Glomerular visceral epithelial cell (primary cell): ENCODE measurements at regions not wholly inside any gene's neighbourhood (a gene's known extent, or its start where the extent isn't known, plus 50 kb on each side); places are given as distances from the start of the nearest gene placed in this dataset.

Source experiments
- DNase-seq: peaks from one replicate; pipeline ENCODE4 v3.0.0-alpha.2; 2016; ENCODE audit errors: extremely low spot score

DNA sequence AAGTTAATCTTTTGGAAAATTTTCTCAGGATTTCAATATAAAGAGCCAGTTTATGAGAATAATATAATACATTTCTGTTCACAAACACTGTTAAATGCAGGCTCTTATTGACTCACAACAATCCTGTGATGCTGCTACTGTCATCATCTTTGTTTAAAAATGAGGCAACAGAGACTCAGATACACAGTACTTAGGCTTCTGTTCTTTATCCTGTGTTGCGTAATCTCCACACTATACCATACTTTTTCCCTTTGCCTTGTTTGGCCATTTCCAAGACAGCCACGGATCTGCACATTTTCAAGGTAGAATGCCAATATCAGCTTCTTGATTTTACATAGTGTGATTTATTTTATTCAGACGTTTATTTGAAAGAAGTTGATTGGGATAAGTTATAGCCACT lies 699.0 kb upstream of the CITED2 start:
- DNase-seq: no peak

- peak; percentile 26 for DNase-seq
These were observed 697.2 kb upstream of the CITED2 start for GRCh38 chr6:140071601-140072062.

GRCh38 chr6:140070846-140071473 lies 696.5 kb upstream of the CITED2 start:
- peak; percentile 28 for DNase-seq

DNA sequence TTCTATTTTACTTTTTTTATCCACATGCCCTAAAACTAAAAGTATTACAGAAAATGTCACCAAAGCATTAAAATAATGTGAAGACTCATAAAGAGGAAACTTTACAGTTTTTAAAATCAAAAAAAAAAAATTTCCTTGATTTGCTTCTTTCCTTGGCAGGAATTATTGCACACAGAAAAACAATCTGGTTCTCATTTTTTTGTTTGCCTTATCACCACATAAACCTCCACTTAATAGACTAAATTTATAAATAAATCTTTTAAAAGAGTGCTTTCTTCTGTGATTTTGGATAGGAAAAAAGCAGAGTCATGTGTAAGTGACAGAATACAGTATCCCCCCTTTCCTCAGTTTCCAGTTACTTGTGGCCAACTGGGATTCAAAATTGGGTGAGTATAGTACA lies 695.1 kb upstream of the CITED2 start:
- no peak for DNase-seq

DNA sequence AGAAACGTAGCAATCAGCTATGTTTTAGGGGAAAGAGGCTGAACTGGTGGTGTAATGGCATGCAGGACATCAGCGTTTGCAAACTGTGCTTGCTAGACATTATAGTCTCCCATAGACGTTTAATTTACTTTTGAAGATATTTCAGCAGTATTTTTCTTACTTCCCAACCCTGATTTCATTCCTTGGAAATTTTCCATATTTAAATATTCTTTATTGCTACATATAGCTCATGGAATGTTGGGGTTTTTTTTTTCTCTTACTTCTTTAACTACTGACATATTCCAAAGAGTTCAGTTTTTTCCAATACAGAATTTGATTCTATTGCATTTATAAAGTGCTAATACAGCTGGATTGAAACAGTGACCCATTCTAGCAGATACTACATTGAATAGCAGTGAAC lies 694.4 kb upstream of the CITED2 start:
- DNase-seq: no peak

- no peak for DNase-seq
These were observed 689.9 kb upstream of the CITED2 start for GRCh38 chr6:140064366-140064765.

DNA sequence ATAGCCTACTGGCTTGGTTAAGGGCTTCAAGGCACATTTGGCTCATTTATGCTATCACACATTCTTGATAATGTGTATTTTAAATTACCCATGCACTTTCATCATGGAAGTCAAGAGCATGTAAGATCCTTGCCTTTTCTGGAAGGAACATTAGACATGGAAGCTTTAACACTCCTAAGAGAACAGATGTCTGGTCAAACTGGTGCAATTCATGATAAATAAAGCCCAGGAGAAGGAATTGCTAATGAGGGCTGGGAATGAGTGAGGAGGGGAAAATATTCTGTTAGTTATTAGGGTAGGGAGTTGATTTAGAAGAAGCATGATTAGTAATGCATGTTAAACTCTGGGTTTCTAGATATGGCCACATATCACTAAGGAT lies 688.6 kb upstream of the CITED2 start:
- no peak for DNase-seq

DNA sequence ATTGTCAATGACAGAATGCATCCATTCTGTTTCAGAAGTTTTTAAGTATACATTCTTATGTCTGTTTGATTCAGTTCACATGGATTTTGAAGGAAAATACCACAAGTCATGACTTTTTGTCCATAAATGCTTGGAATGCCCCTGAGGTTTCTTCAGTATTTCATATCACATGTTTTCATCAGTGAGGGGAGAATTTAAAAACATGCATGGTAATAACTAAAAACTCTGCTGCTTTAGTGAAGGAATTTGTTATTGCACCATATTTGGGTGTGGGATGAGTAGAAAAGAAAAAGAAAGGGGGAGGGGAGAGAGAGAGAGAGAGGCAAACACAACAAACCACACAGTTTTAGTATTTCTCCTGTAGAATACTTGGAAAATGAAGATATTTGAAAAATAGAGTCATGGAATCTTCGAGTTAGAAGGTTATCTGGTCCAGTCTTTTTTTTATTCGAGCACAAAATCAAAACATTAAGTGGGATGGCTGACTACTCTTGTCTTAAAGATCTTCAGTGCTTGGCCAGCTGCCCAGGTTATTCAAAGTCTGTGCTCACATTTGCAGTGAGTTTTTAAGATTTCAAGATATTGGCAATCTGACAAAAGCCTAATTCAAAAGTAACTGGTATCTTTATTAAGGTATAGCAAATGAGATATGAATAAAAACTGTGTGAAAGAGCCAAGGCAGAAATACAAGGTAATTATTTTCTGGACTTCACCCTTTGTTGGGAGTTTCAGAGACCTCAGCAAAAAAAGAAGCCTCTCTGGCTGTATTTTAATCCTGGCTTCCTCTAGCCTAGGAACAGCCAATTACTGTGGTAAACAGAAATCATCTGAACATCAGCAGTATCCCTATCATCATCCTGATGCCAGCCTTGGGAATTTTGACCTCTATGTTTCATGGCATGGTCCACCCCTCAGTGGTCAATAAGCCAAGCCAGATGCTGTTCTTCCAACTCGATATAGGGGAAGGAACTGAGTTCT lies 687.9 kb upstream of the CITED2 start:
- DNase-seq: peak; percentile 91

GRCh38 chr6:140061110-140062042 lies 686.9 kb upstream of the CITED2 start:
- no peak for DNase-seq

- no peak for DNase-seq
These were observed 685.5 kb upstream of the CITED2 start for GRCh38 chr6:140059947-140060346.

DNA sequence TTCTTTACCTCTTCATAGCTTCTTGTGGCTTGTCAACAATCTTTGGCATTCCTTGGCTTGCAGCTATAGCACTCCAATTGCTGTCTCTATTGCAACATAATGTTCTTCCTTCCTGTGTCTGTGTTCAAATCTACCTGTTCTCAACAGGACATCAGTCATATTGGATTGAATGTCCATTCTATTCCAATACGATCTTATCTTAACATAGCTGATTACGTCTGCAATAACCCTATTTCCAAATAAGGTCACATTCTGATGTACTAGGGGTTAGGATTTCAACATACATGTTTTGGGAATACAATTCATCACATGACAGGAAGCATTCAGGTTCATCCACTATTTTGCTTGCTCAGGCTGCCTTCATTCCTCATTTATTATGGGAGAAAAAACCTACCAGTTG lies 684.4 kb upstream of the CITED2 start:
- no peak for DNase-seq

DNA sequence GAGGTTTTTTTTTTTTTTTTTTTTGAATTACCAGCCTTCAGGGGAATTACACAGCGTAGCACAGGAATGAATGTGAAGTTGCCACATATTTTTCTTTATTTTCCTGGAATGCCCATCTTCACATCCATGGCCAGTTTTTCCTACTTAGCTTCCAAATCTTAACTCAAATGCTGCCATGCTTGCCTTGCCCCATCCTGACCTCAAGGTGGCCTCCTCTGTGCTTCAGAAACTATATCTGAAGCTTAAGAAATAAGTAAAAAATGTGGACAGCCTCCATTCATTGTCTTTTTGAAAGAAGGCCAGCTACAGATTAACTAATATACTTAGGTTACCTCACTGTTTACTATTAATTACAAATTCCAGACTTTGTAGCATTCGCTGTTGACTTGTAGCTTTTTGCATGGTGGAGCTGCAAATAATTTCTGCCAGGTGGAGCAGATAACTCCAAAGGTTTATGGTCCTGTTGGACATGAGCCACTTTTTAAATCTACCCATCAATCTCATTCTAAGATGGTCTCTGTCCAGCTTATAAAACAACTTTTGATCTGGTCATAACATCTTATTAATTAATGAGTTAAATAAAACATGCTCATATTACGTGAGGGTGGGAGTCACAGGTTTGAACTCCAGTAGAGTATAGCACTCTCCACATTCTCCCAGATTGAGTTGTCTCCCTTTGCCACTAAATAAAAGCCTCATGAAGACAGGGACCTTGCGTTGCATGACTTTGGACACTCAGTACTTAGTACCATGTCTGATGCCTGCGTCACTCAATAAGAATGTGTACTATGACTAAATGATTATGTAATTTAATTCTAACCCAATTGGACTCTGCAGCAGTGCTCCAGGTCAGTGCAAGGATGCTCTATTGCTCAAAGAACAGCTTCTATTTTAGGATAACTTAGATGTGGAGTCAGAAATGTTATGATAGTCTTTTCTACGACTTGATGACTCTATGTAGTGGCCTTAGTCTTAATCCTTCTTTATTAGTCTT lies 678.6 kb upstream of the CITED2 start:
- peak; percentile 32 for DNase-seq

- DNase-seq: peak; percentile 86
These were observed 677.4 kb upstream of the CITED2 start for GRCh38 chr6:140051521-140052512.

GRCh38 chr6:140050101-140050995 lies 675.9 kb upstream of the CITED2 start:
- DNase-seq: peak; percentile 58

GRCh38 chr6:140049251-140049650 lies 674.8 kb upstream of the CITED2 start:
- no peak for DNase-seq

- DNase-seq: no peak
These were observed 673.8 kb upstream of the CITED2 start for GRCh38 chr6:140048202-140048790.

DNA sequence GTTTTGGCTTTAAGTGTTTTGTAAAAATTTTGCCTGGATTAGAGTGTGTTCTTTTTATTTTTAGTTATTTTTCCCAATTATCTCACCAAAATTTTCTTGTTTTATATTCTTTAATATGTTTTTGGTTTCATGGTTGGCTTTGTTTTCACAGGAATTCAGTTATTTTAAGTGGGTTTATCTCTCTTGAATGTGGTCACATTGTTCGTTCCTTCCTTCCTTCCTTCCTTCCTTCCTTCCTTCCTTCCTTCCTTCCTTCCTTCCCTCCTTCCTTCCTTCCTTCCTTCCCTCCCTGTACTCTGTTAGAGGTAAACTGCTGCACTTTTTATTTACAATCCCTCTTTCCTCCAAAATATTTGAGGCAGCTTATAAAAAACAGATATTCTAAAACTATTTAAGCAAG lies 672.9 kb upstream of the CITED2 start:
- DNase-seq: no peak

GRCh38 chr6:140046016-140046632 lies 671.7 kb upstream of the CITED2 start:
- DNase-seq: no peak
